ENCODE measurements at regions not wholly inside any gene's neighbourhood (a gene's known extent, or its start where the extent isn't known, plus 50 kb on each side); places are given as distances from the start of the nearest gene placed in this dataset.
"Not testable (repeated sequence)": the region's sequence is repeated elsewhere in the genome, so short reads cannot be mapped to it uniquely, and the experiment has no call there.

DNA sequence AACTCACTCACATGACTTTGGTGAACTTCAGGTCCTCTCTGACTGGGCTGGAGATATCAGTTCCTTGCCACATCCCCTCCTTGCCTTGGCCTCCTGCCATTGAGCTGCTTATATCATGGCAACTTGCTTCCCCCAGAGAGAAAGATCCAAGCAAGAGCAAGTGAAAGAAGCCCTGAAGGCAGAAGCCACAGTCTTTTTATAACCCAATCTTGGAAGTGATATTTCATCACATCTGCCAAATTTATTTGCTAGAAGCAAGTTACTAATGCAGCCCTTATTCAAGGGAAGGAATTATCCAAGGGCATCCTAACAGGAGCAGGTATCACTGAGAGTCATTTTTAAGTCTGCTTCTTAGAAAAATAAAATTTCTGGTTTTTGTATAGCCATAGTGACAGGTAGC lies 127.8 kb downstream of the SLC38A4 start:
- no peak for TF ChIP-seq MYC (IDR thresholded peaks at IDR 0.05; ENCODE audit: low read depth, low read length)
- TF ChIP-seq, protein P1, sequence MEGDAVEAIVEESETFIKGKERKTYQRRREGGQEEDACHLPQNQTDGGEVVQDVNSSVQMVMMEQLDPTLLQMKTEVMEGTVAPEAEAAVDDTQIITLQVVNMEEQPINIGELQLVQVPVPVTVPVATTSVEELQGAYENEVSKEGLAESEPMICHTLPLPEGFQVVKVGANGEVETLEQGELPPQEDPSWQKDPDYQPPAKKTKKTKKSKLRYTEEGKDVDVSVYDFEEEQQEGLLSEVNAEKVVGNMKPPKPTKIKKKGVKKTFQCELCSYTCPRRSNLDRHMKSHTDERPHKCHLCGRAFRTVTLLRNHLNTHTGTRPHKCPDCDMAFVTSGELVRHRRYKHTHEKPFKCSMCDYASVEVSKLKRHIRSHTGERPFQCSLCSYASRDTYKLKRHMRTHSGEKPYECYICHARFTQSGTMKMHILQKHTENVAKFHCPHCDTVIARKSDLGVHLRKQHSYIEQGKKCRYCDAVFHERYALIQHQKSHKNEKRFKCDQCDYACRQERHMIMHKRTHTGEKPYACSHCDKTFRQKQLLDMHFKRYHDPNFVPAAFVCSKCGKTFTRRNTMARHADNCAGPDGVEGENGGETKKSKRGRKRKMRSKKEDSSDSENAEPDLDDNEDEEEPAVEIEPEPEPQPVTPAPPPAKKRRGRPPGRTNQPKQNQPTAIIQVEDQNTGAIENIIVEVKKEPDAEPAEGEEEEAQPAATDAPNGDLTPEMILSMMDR (IDR thresholded peaks at IDR 0.05; ENCODE audit: low read depth, low read length) = no peak
- no peak for TF ChIP-seq POLR2A (IDR thresholded peaks at IDR 0.05; ENCODE audit: extremely low read depth, insufficient read length)
- TF ChIP-seq, protein P2, sequence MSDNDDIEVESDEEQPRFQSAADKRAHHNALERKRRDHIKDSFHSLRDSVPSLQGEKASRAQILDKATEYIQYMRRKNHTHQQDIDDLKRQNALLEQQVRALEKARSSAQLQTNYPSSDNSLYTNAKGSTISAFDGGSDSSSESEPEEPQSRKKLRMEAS (IDR thresholded peaks at IDR 0.05; ENCODE audit: low read depth, low read length) = no peak
- DNase-seq (ENCODE audit: low read depth) = no peak
- no peak overlapping the region for H3K4me3 ChIP-seq (ENCODE audit: low read depth, low read length)

DNA sequence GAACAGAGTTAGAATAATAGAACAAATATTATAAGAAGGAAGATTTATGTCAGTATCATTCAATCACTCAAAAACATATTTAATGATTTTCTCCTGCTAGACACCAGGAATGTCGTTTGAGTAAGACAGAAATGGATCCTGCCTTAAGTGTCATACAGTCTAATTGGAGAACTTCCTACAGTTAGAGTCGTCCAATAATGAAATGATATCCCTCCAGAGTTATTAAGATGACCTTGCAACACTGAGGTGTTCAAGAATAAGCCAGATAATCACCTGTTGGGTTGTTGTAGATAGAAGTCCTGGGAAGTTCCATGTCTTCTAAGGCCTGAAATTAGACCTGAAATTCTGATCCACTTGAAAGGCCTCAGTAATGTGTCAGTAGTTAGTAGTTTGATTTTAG lies 132.3 kb downstream of the SLC38A4 start:
- TF ChIP-seq, protein P2 (IDR thresholded peaks at IDR 0.05; ENCODE audit: low read depth, low read length) = no peak
- no peak for DNase-seq (ENCODE audit: low read depth)
- H3K4me3 ChIP-seq (ENCODE audit: low read depth, low read length) = no peak overlapping the region

DNA sequence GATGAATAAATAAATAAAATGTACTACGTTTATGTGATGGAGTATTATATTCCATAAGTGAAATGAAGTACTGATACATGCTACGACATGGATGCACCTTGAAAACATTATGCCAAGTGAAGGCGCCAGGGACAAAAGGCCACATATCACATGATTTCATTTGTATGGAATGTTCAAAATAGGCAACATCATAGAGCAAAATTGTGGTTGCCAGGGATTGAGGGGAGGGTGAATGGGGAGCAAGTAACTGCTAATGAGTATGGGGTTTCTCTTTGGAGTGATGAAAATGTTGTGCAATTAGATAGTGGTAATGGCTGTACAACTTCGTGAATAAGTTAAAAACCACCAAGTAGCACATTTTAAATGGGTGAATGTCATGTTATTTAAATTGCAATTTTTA lies 132.8 kb downstream of the SLC38A4 start:
- TF ChIP-seq MYC (IDR thresholded peaks at IDR 0.05; ENCODE audit: low read depth, low read length) (no peak), POLR2A (IDR thresholded peaks at IDR 0.05; ENCODE audit: extremely low read depth, insufficient read length) (no peak)
- TF ChIP-seq, protein P2 (IDR thresholded peaks at IDR 0.05; ENCODE audit: low read depth, low read length) = no peak
- TF ChIP-seq, protein P1 (IDR thresholded peaks at IDR 0.05; ENCODE audit: low read depth, low read length) = no peak
- no peak overlapping the region for H3K4me3 ChIP-seq (ENCODE audit: low read depth, low read length)
- no peak for DNase-seq (ENCODE audit: low read depth)

DNA sequence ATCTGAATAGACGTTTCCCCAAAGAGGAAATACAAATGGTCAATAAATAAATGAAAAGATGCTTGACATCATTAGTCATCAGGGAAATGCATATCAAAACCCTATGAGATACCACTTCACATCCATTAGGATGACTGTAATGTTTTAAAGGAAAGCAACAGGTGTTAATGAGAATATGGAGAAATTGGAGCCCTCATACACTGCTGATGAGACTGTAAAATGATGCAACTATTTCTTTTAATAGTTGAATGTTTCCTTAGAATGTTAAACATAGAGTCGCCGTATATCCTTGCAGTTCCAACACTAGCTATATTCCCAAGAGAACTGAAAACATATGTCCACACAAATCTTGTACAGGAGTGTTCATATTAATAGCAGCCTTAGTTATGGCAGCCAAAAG lies 133.2 kb downstream of the SLC38A4 start:
- TF ChIP-seq, protein P1 (IDR thresholded peaks at IDR 0.05; ENCODE audit: low read depth, low read length) = no peak
- no peak for TF ChIP-seq POLR2A (IDR thresholded peaks at IDR 0.05; ENCODE audit: extremely low read depth, insufficient read length)
- no peak for DNase-seq (ENCODE audit: low read depth)
- H3K4me3 ChIP-seq (ENCODE audit: low read depth, low read length) = no peak overlapping the region

DNA sequence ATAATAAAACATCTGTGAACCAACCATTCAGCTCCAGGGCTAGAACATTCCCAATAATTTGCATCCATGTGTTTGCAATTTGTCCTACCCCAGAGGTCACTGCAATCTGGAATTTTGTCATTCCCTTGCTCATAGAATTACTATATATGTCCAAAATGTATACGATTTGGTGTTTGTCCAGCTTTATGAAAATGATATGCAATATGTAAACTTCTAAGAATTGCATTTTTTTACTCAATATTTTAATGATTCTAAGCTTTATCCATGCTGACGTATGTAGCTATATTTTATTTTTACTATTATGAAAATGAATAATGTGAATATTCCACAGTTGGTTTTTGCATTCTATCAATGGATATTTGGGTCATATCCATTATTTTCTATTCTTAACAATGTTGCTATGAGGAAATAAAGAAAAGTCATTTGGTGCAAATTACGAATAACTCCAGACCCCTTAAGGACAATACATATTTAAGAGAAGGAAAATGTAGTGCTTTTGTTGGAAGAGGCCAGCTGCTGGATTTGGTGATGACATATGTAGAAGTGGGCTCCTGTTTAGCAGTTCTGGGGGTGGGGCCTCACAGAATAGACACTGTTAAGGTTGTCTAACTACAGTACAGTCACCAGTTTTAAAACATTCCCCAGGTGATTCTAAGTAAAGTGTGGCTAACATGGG lies 139.4 kb downstream of the SLC38A4 start:
- H3K4me3 ChIP-seq (ENCODE audit: low read depth, low read length) = no peak overlapping the region
- TF ChIP-seq MYC (IDR thresholded peaks at IDR 0.05; ENCODE audit: low read depth, low read length) (no peak), POLR2A (IDR thresholded peaks at IDR 0.05; ENCODE audit: extremely low read depth, insufficient read length) (no peak)
- TF ChIP-seq, protein P1 (IDR thresholded peaks at IDR 0.05; ENCODE audit: low read depth, low read length) = no peak
- TF ChIP-seq, protein P2 (IDR thresholded peaks at IDR 0.05; ENCODE audit: low read depth, low read length) = no peak
- no peak for DNase-seq (ENCODE audit: low read depth)

DNA sequence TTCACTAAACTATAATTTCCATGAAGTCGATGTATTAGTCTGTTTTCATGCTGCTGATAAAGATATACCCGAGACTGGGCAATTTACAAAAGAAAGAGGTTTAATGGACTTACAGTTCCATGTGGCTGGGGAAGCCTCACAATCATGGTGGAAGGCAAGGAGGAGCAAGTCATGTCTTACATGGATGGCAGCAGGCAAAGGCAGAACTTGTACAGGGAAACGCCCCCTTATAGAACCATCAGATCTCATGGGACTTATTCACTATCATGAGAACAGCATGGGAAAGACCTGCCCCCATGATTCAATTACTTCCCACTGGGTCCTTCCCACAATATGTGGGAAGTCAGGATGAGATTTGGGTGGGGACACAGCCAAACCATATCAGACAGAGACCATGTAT lies 141.6 kb downstream of the SLC38A4 start:
- DNase-seq (ENCODE audit: low read depth); H3K4me3 ChIP-seq (ENCODE audit: low read depth, low read length): not testable (repeated sequence)

DNA sequence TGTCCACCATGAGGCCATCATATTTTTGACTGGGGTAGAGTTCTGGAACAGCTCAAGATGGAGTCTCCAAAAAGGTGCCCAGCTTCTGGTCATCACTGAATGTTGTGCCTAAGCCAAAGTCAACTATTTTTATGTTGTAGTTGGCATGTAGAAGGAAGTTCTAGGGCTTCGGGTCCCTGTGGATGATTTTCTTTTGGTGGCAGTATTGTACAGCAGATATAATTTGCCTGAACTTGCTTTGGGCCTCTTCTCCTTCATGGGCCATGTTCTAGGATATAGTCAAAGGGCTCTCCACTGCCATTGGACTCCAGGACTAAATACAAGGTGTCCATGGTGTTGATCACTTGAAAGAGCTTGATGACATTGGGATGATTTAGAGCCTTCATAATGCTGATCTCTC lies 143.6 kb downstream of the SLC38A4 start:
- no peak for DNase-seq (ENCODE audit: low read depth)
- TF ChIP-seq POLR2A (IDR thresholded peaks at IDR 0.05; ENCODE audit: extremely low read depth, insufficient read length) (no peak), MYC (IDR thresholded peaks at IDR 0.05; ENCODE audit: low read depth, low read length) (no peak)
- TF ChIP-seq, protein P2 (IDR thresholded peaks at IDR 0.05; ENCODE audit: low read depth, low read length) = no peak
- TF ChIP-seq, protein P1 (IDR thresholded peaks at IDR 0.05; ENCODE audit: low read depth, low read length) = no peak
- H3K4me3 ChIP-seq (ENCODE audit: low read depth, low read length) = no peak overlapping the region

Measured in NB4 (cell line).